ENCODE measurements at regions not wholly inside any gene's neighbourhood (a gene's known extent, or its start where the extent isn't known, plus 50 kb on each side); places are given as distances from the start of the nearest gene placed in this dataset.

GRCh38 chr6:156068881-156069280 is 613.2 kb upstream of the NOX3 start:
- 38 to 47% (median 43%) methylated on average over 4 of the region's 4 CpGs for WGBS, 5 donors

GRCh38 chr6:156065849-156066248 is 610.2 kb upstream of the NOX3 start:
- Histone ChIP-seq H3K27ac (no peak overlapping the region), H3K4me1 (peaks cover 0 to 9% (median 0%) of the 10 kb centered on the region in 4 donors), H3K4me3 (no peak overlapping the region), H3K36me3 (no peaks in the 10 kb centered on the region), H3K9me3 (no peaks in the 10 kb centered on the region), H3K27me3 (no peaks in the 10 kb centered on the region)
- TF ChIP-seq EP300 (IDR thresholded peaks at IDR 0.05) (no peak), POLR2AphosphoS5 (IDR thresholded peaks at IDR 0.05) (peak in 1 of 3 donors; percentile 67)
- 26 to 44% (median 35%) methylated on average over 3 of the region's 3 CpGs for WGBS, 5 donors
- DNase-seq, result peak in 1 of 2 donors; percentile 50
- intact Hi-C loops (cut with DNase I; ENCODE audit: low total_unique reads), result no loop called here

More at GRCh38 chr6:156068881-156069280, 613.2 kb upstream of the NOX3 start:
- Histone ChIP-seq H3K27ac (no peak overlapping the region), H3K9me3 (no peaks in the 10 kb centered on the region), H3K4me1 (no peaks in the 10 kb centered on the region), H3K4me3 (no peak overlapping the region), H3K27me3 (no peaks in the 10 kb centered on the region), H3K36me3 (no peaks in the 10 kb centered on the region)
- no peak for TF ChIP-seq POLR2AphosphoS5 (IDR thresholded peaks at IDR 0.05)
- TF ChIP-seq POLR2A (IDR thresholded peaks at IDR 0.05), result no peak
- no peak for TF ChIP-seq EP300 (IDR thresholded peaks at IDR 0.05)
- TF ChIP-seq, protein P1, sequence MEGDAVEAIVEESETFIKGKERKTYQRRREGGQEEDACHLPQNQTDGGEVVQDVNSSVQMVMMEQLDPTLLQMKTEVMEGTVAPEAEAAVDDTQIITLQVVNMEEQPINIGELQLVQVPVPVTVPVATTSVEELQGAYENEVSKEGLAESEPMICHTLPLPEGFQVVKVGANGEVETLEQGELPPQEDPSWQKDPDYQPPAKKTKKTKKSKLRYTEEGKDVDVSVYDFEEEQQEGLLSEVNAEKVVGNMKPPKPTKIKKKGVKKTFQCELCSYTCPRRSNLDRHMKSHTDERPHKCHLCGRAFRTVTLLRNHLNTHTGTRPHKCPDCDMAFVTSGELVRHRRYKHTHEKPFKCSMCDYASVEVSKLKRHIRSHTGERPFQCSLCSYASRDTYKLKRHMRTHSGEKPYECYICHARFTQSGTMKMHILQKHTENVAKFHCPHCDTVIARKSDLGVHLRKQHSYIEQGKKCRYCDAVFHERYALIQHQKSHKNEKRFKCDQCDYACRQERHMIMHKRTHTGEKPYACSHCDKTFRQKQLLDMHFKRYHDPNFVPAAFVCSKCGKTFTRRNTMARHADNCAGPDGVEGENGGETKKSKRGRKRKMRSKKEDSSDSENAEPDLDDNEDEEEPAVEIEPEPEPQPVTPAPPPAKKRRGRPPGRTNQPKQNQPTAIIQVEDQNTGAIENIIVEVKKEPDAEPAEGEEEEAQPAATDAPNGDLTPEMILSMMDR (IDR thresholded peaks at IDR 0.05), result no peak
- intact Hi-C loops (cut with DNase I; ENCODE audit: low total_unique reads), result no loop called here
- peak in 1 of 2 donors; percentile 22 for DNase-seq

- H3K36me3 ChIP-seq, result no peaks in the 10 kb centered on the region
- no peak overlapping the region for H3K4me3 ChIP-seq
- WGBS, 5 donors, result 24 to 56% (median 27%) methylated on average over 2 of the region's 2 CpGs
- H3K27ac ChIP-seq, result no peak overlapping the region
- intact Hi-C loops (cut with DNase I; ENCODE audit: low total_unique reads), result no loop called here
- H3K4me1 ChIP-seq, result peaks cover 0 to 9% (median 0%) of the 10 kb centered on the region in 4 donors
- TF ChIP-seq, protein P1 (IDR thresholded peaks at IDR 0.05), result no peak
- peak in 1 of 3 donors; percentile 59 for TF ChIP-seq POLR2AphosphoS5 (IDR thresholded peaks at IDR 0.05)
- TF ChIP-seq POLR2A (IDR thresholded peaks at IDR 0.05), result no peak
- TF ChIP-seq EP300 (IDR thresholded peaks at IDR 0.05), result no peak
- no peaks in the 10 kb centered on the region for H3K27me3 ChIP-seq
- H3K9me3 ChIP-seq, result no peaks in the 10 kb centered on the region
- DNase-seq, result no peak
Observed at GRCh38 chr6:156062091-156062563, 606.5 kb upstream of the NOX3 start.

- intact Hi-C loops (cut with DNase I; ENCODE audit: low total_unique reads), result no loop called here
- no peaks in the 10 kb centered on the region for H3K9me3 ChIP-seq
Observed at GRCh38 chr6:156061465-156061864, 605.8 kb upstream of the NOX3 start.

GRCh38 chr6:156060013-156060412 is 604.4 kb upstream of the NOX3 start:
- peaks cover 0 to 9% (median 0%) of the 10 kb centered on the region in 4 donors for H3K4me1 ChIP-seq
- H3K4me3 ChIP-seq, result no peak overlapping the region
- H3K27ac ChIP-seq, result no peak overlapping the region
- TF ChIP-seq, protein P1 (IDR thresholded peaks at IDR 0.05), result no peak
- no peaks in the 10 kb centered on the region for H3K9me3 ChIP-seq
- WGBS, 5 donors, result 74 to 85% (median 84%) methylated on average over 4 of the region's 4 CpGs
- intact Hi-C loops (cut with DNase I; ENCODE audit: low total_unique reads), result no loop called here
- H3K36me3 ChIP-seq, result no peaks in the 10 kb centered on the region
- H3K27me3 ChIP-seq, result no peaks in the 10 kb centered on the region
- no peak for DNase-seq

More at GRCh38 chr6:156061465-156061864, 605.8 kb upstream of the NOX3 start:
- TF ChIP-seq EP300 (IDR thresholded peaks at IDR 0.05), result no peak
- no peak for TF ChIP-seq POLR2AphosphoS5 (IDR thresholded peaks at IDR 0.05)
- TF ChIP-seq, protein P1 (IDR thresholded peaks at IDR 0.05), result no peak
- no peak for TF ChIP-seq POLR2A (IDR thresholded peaks at IDR 0.05)
- Histone ChIP-seq H3K4me3 (no peak overlapping the region), H3K27me3 (no peaks in the 10 kb centered on the region), H3K4me1 (peaks cover 0 to 9% (median 0%) of the 10 kb centered on the region in 4 donors), H3K27ac (no peak overlapping the region), H3K36me3 (no peaks in the 10 kb centered on the region)
- WGBS, 5 donors, result 65 to 87% (median 80%) methylated on average over 6 of the region's 6 CpGs
- no peak for DNase-seq

Measured in stomach (tissue), 8 donors.